ENCODE measurements at regions not wholly inside any gene's neighbourhood (a gene's known extent, or its start where the extent isn't known, plus 50 kb on each side); places are given as distances from the start of the nearest gene placed in this dataset.

- Mint-ChIP-seq H3K4me3 (ENCODE audit: unreplicated experiment) (no peak overlapping the region), H3K36me3 (ENCODE audit: low read depth, unreplicated experiment) (no peaks in the 10 kb centered on the region), H3K27ac (ENCODE audit: unreplicated experiment) (no peak overlapping the region), H3K27me3 (ENCODE audit: low read depth, unreplicated experiment) (peaks cover 3% of the 10 kb centered on the region), H3K4me1 (ENCODE audit: low read depth, unreplicated experiment) (no peaks in the 10 kb centered on the region), H3K9me3 (ENCODE audit: unreplicated experiment) (peaks cover 3% of the 10 kb centered on the region)
- no peak for TF ChIP-seq EZH2 (IDR thresholded peaks at IDR 0.05; ENCODE audit: insufficient read depth, low read length)
- Histone ChIP-seq H3K4me1 (ENCODE audit: insufficient read depth, low read length) (no peaks in the 10 kb centered on the region), H3K4me2 (ENCODE audit: low read length) (no peak overlapping the region), H3K4me3 (ENCODE audit: insufficient read depth, low read depth, low read length) (no peak overlapping the region), H3K36me3 (ENCODE audit: insufficient read depth, low read length) (no peaks in the 10 kb centered on the region), H3K9ac (ENCODE audit: low read length) (no peak overlapping the region), H3K27ac (ENCODE audit: low read depth, low read length) (no peak overlapping the region), H3K27me3 (ENCODE audit: insufficient read depth, low read length) (no peaks in the 10 kb centered on the region), H2AFZ (ENCODE audit: low read depth, low read length) (no peak overlapping the region), H3K79me2 (ENCODE audit: insufficient read depth, low read length) (no peaks in the 10 kb centered on the region), H4K20me1 (ENCODE audit: insufficient read depth, low read length) (no peaks in the 10 kb centered on the region), H3K9me3 (ENCODE audit: insufficient read depth, low read depth, low read length) (no peaks in the 10 kb centered on the region)
- DNase-seq (ENCODE audit: low read depth) = no peak
- FAIRE-seq = no peak
Observed at GRCh38 chr1:90334137-90334536, 339.2 kb downstream of the ZNF326 start.

GRCh38 chr1:90325168-90325567 lies 330.3 kb downstream of the ZNF326 start:
- no peak overlapping the region for H3K27ac Mint-ChIP-seq (ENCODE audit: unreplicated experiment)
- Histone ChIP-seq H3K36me3 (ENCODE audit: insufficient read depth, low read length) (no peaks in the 10 kb centered on the region), H3K27me3 (ENCODE audit: insufficient read depth, low read length) (no peaks in the 10 kb centered on the region), H3K9ac (ENCODE audit: low read length) (no peak overlapping the region), H3K4me2 (ENCODE audit: low read length) (no peak overlapping the region), H3K79me2 (ENCODE audit: insufficient read depth, low read length) (no peaks in the 10 kb centered on the region), H3K4me3 (ENCODE audit: insufficient read depth, low read depth, low read length) (no peak overlapping the region), H4K20me1 (ENCODE audit: insufficient read depth, low read length) (no peaks in the 10 kb centered on the region), H2AFZ (ENCODE audit: low read depth, low read length) (no peak overlapping the region), H3K4me1 (ENCODE audit: insufficient read depth, low read length) (no peaks in the 10 kb centered on the region), H3K27ac (ENCODE audit: low read depth, low read length) (no peak overlapping the region), H3K9me3 (ENCODE audit: insufficient read depth, low read depth, low read length) (peaks cover 2% of the 10 kb centered on the region)
- H3K27me3 Mint-ChIP-seq (ENCODE audit: low read depth, unreplicated experiment) = peaks cover 7% of the 10 kb centered on the region
- no peak for DNase-seq (ENCODE audit: low read depth)
- no peak overlapping the region for H3K4me3 Mint-ChIP-seq (ENCODE audit: unreplicated experiment)
- peaks cover 2% of the 10 kb centered on the region for H3K4me1 Mint-ChIP-seq (ENCODE audit: low read depth, unreplicated experiment)
- no peak for FAIRE-seq
- peaks cover 3% of the 10 kb centered on the region for H3K9me3 Mint-ChIP-seq (ENCODE audit: unreplicated experiment)
- TF ChIP-seq EZH2 (IDR thresholded peaks at IDR 0.05; ENCODE audit: insufficient read depth, low read length) = no peak
- no peak for TF ChIP-seq CTCF (IDR thresholded peaks at IDR 0.05; ENCODE audit: insufficient read depth, low read depth, low read length)
- no peaks in the 10 kb centered on the region for H3K36me3 Mint-ChIP-seq (ENCODE audit: low read depth, unreplicated experiment)

GRCh38 chr1:90322186-90322585 lies 327.3 kb downstream of the ZNF326 start:
- Mint-ChIP-seq H3K36me3 (ENCODE audit: low read depth, unreplicated experiment) (no peaks in the 10 kb centered on the region), H3K27ac (ENCODE audit: unreplicated experiment) (no peak overlapping the region), H3K9me3 (ENCODE audit: unreplicated experiment) (no peaks in the 10 kb centered on the region), H3K4me1 (ENCODE audit: low read depth, unreplicated experiment) (peaks cover 2% of the 10 kb centered on the region), H3K27me3 (ENCODE audit: low read depth, unreplicated experiment) (peaks cover 7% of the 10 kb centered on the region), H3K4me3 (ENCODE audit: unreplicated experiment) (no peak overlapping the region)
- Histone ChIP-seq H3K4me1 (ENCODE audit: insufficient read depth, low read length) (no peaks in the 10 kb centered on the region), H2AFZ (ENCODE audit: low read depth, low read length) (no peak overlapping the region), H3K79me2 (ENCODE audit: insufficient read depth, low read length) (no peaks in the 10 kb centered on the region), H3K4me2 (ENCODE audit: low read length) (no peak overlapping the region), H4K20me1 (ENCODE audit: insufficient read depth, low read length) (no peaks in the 10 kb centered on the region), H3K27ac (ENCODE audit: low read depth, low read length) (no peak overlapping the region), H3K4me3 (ENCODE audit: insufficient read depth, low read depth, low read length) (no peak overlapping the region), H3K36me3 (ENCODE audit: insufficient read depth, low read length) (no peaks in the 10 kb centered on the region), H3K9me3 (ENCODE audit: insufficient read depth, low read depth, low read length) (no peaks in the 10 kb centered on the region), H3K9ac (ENCODE audit: low read length) (no peak overlapping the region), H3K27me3 (ENCODE audit: insufficient read depth, low read length) (no peaks in the 10 kb centered on the region)
- DNase-seq (ENCODE audit: low read depth) (no peak), FAIRE-seq (no peak)
- TF ChIP-seq CTCF (IDR thresholded peaks at IDR 0.05; ENCODE audit: insufficient read depth, low read depth, low read length) (no peak), EZH2 (IDR thresholded peaks at IDR 0.05; ENCODE audit: insufficient read depth, low read length) (no peak)
